Esophagus muscularis mucosa (tissue), 3 donors: ENCODE measurements at regions not wholly inside any gene's neighbourhood (a gene's known extent, or its start where the extent isn't known, plus 50 kb on each side); places are given as distances from the start of the nearest gene placed in this dataset.

Experiments
- POLR2A ChIP-seq: fragments of 450-650 bp; IDR thresholded peaks from one replicate; pipeline ENCODE4 v1.6.1; 2017; ENCODE audit warnings: antibody characterized with exemption, moderate library complexity, mild to moderate bottlenecking, low read depth
- POLR2AphosphoS5 ChIP-seq, 2 donors: sonication (generic); formaldehyde crosslinking; IDR thresholded peaks; one replicate each; pipeline ENCODE4 v1.6.1; 2017; ENCODE audit warnings: antibody characterized with exemption in 2 of 2
- TF ChIP-seq, protein P1 (sequence below), 3 experiments: fragments of 200-600 bp in 2 of 3; fragments of 450-650 bp in 1 of 3; sonication (generic) in 2 of 3; IDR thresholded peaks; one replicate each; pipeline ENCODE4 v1.5.1; 2017 to 2019; ENCODE audit warnings: antibody characterized with exemption in 3 of 3, mild to moderate bottlenecking in 2 of 3, moderate library complexity in 1 of 3

GRCh38 chr2:65608916-65609315, 176.5 kb upstream of the SPRED2 start:
- TF ChIP-seq POLR2AphosphoS5 (IDR thresholded peaks at IDR 0.05) (no peak), POLR2A (no peak)
- TF ChIP-seq, protein P1, sequence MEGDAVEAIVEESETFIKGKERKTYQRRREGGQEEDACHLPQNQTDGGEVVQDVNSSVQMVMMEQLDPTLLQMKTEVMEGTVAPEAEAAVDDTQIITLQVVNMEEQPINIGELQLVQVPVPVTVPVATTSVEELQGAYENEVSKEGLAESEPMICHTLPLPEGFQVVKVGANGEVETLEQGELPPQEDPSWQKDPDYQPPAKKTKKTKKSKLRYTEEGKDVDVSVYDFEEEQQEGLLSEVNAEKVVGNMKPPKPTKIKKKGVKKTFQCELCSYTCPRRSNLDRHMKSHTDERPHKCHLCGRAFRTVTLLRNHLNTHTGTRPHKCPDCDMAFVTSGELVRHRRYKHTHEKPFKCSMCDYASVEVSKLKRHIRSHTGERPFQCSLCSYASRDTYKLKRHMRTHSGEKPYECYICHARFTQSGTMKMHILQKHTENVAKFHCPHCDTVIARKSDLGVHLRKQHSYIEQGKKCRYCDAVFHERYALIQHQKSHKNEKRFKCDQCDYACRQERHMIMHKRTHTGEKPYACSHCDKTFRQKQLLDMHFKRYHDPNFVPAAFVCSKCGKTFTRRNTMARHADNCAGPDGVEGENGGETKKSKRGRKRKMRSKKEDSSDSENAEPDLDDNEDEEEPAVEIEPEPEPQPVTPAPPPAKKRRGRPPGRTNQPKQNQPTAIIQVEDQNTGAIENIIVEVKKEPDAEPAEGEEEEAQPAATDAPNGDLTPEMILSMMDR (IDR thresholded peaks at IDR 0.05) = no peak
